ENCODE measurements at regions not wholly inside any gene's neighbourhood (a gene's known extent, or its start where the extent isn't known, plus 50 kb on each side); places are given as distances from the start of the nearest gene placed in this dataset.

GRCh38 chr6:138577151-138577915 lies 78.0 kb upstream of the NHSL1 start:
- no peak for DNase-seq (ENCODE audit: low read depth)

DNA sequence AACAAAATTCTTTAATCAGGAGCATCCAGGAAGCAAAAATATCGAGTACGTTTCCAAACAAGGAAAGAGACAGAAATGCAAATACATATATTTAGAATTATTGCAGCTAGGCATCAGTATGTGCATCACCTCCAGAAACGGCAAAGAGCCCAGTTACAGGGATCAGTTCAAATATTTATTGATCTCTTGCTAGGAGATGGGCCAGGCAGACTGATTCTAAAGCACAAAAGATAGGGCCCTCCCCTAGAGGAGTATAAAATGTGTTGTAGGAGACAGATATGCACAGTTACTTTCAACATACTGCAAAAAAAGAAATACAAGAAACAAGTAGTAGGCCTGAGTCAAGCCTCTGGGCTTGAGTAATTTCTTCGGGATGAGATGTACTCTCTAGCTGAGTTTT lies 80.7 kb upstream of the NHSL1 start:
- no peak for DNase-seq (ENCODE audit: low read depth)

GRCh38 chr6:138580801-138581200 lies 81.5 kb upstream of the NHSL1 start:
- no peak for DNase-seq (ENCODE audit: low read depth)

- no peak for DNase-seq (ENCODE audit: low read depth)
Observed at GRCh38 chr6:138582573-138582972, 83.3 kb upstream of the NHSL1 start.

DNA sequence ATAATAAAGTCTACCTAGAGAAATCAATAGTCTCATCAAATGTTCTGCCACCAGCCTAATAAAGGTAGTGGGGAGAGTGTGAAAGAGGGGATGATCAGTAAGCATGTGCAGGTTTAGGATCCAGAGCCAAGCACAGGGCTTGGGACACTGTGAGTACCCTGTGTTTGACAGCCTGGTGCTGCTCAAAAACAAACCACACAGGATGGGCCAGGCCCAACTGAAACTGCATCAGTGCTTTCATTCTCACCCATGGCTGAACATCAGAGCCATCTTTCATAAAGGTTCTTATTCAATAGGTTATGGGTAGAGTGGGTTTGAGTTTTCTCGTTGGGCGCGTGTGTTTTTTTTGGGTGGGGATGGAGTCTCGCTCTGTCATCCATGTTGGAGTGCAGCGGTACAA lies 87.3 kb upstream of the NHSL1 start:
- no peak for DNase-seq (ENCODE audit: low read depth)

DNA sequence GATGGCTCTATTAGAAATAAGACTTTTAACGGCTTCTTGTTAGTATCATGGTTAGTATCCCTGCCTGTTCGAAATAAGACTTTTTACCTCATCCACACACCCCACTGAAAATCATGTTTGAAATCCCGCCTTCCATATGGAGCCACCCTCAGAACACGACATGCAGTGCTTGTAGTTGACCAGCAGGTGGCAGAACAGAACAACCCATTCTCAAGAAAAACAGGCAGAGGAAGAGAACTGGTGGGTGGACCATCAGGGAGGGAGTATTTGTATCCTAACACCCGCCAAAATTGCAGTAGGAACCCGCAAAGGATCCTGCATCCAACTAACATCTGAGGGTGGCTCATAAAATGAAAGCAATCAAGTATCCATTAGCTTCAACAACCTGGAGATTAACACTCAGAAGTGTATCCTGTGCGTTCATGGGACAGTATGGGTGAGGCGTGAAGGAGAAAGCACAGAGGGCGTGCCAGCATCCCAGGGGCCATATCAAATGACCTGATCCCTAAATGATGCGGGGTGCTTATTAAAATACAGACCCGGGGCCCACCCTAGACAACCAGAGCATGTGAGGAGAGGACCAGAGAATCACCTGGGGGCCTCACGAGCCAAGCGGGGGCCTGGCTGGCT lies 89.6 kb upstream of the NHSL1 start:
- DNase-seq (ENCODE audit: low read depth) = peak; percentile 8

DNA sequence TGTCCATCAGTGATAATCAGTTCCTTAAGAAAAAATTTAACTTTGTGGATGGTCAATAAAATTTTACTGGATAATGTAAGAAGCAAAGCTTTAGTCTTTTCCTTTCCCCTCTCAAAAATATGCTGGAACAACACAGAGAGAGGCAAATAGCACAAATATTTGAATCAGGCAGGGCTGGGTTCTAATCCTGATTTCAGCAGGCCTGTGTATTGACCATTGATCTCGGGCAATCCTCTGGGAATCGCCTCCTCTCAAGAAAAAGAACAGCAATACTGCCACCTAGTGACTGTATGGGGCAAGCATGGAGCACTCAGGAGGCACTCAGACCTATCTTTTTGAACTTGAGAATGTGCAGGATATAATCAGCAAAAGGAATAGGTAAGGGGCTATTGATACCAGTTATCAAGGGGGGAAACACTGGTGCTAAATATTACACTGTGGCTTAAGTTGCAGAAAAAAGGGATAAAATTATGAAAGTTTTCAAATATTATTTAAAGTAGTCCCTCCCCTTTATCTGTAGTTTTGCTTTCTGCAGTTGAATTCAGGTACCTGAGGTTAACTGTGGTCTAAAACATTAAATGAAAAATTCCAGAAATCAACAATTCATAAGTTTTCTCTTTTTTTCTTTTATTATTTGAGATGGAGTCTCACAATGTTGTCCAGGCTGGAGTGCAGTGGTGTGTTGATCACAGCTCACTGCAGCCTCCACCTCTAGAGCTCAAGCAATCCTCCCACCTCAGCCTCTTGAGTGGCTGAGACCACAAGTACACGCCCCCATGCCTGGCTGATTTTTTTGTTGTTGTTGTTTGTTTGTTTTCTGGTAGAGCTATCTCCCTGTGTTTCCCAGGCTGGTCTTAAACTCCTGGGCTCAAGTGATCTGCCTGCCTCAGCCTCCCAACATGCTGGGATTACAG lies 91.8 kb upstream of the NHSL1 start:
- DNase-seq (ENCODE audit: low read depth) = no peak

DNA sequence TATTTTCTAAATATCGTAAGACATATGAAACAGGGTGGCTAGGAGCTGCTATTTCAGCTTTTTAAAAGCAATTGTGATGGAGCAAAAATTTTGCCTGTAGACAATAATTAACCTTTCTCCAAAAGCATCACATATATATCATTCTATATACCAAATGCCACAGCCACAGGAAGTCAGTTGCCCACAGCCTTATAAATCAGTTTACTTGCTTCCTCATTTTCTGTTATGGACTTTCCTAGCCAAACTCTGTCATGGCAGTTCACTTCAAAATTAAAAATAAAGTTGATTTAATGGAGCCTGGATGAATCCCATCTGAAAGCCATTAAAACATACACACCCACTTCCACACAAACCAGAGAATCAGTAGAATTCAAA lies 93.4 kb upstream of the NHSL1 start:
- no peak for DNase-seq (ENCODE audit: low read depth)

GRCh38 chr6:138593124-138593877 lies 94.0 kb upstream of the NHSL1 start:
- no peak for DNase-seq (ENCODE audit: low read depth)

- DNase-seq (ENCODE audit: low read depth) = no peak
Observed at GRCh38 chr6:138593909-138594757, 94.8 kb upstream of the NHSL1 start.

GRCh38 chr6:138594758-138595140 lies 95.5 kb upstream of the NHSL1 start:
- DNase-seq (ENCODE audit: low read depth) = no peak

GRCh38 chr6:138596126-138596525 lies 96.8 kb upstream of the NHSL1 start:
- no peak for DNase-seq (ENCODE audit: low read depth)

DNA sequence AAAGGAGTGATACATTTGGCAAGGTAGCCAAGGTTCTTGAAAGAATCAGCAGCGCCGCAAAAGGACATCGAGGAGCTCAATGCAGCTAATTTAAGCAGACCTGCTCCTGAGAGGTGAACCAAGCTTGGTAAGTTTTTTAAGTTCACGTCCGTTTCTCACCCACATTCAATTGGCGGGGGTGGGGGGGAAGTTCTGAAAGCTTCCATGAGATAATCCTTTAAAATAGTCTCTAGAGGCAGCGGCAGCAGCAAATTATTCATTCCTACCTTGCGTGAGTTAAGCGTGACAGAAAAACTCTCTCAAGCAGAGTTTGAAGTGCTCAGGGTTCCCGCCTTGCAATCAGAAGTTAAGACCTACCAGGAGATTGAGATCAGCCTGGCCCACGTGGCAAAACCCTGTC lies 97.3 kb upstream of the NHSL1 start:
- no peak for DNase-seq (ENCODE audit: low read depth)

DNA sequence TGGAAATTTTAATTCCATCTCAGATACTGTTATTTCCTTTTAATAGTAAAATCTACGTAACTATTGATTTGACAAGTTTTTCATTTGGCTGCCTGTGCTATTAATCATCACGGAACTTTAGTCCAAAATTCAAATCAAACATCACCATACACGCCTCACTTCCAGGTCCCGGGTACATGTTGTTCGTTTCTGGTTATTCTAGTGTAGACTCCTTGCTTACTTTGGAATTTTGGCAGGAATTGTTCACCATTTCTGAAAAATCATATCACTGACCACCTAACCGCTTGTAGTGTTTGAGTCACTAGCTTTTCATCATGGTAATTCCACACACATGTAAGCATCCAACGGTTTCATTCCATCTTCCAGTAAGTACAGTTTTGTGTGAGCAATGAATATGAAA lies 98.0 kb upstream of the NHSL1 start:
- no peak for DNase-seq (ENCODE audit: low read depth)

GRCh38 chr6:138598562-138599173 lies 99.4 kb upstream of the NHSL1 start:
- no peak for DNase-seq (ENCODE audit: low read depth)

GRCh38 chr6:138600261-138600660 lies 101.0 kb upstream of the NHSL1 start:
- DNase-seq (ENCODE audit: low read depth) = no peak

DNA sequence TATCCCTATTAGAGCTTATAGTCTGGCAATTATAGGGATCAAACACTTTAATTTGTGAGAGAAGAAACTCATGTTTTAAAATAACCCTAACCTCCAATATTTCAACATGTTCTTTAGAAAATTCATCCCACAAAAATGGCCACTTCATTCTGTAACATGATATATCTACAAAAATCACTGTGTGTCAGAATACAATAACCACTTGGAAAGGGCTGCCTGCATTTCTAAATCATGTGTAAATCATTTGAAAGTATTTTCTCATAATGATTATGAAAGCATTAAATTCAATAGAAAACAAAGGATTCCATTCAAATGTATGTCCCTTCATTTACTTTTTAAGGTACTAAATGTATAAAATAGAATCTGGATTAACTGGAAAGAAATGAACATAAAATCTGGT lies 101.4 kb upstream of the NHSL1 start:
- no peak for DNase-seq (ENCODE audit: low read depth)

DNA sequence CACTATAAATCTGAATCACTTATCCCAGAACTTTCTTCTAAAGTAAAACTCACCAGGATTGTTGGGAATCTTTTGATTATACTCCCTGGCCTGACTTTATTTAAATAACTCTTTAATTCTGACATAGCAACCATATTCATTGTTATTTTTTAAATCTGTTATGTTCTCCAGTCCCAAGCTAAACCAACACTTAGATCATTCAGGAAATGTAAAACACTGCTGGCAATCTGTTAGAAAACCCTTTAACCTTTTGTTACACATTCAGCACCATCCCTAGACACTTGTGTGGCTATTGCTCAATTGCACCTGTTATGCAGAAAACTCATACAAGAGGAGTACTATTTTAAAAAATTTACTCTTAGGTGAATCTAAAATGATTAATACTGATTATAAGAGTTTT lies 101.8 kb upstream of the NHSL1 start:
- no peak for DNase-seq (ENCODE audit: low read depth)

GRCh38 chr6:138605958-138606357 lies 106.7 kb upstream of the NHSL1 start:
- no peak for DNase-seq (ENCODE audit: low read depth)

- DNase-seq (ENCODE audit: low read depth) = no peak
Observed at GRCh38 chr6:138607478-138608433, 108.5 kb upstream of the NHSL1 start.
